Astrocyte (in vitro differentiated cells and primary cell): ENCODE measurements at regions not wholly inside any gene's neighbourhood (a gene's known extent, or its start where the extent isn't known, plus 50 kb on each side); places are given as distances from the start of the nearest gene placed in this dataset.

Source experiments
- DNase-seq: peaks from one replicate; pipeline ENCODE4 v3.0.0-alpha.2; 2010; ENCODE audit warnings: low read depth
- FAIRE-seq: peaks from 2 replicates; lab custom pipeline; 2011; peaks lifted over from hg19 to GRCh38; lab: Jason Lieb, UNC
- H2AFZ ChIP-seq: 2 replicates; pipeline ENCODE4 v1.6.0; 2012; ENCODE audit warnings: low read depth, low read length, inconsistent platforms
- H3K27ac ChIP-seq: 2 replicates; pipeline ENCODE4 v1.5.1; 2011; ENCODE audit warnings: low read depth, low read length, inconsistent platforms
- H3K27me3 ChIP-seq: 2 replicates; pipeline ENCODE4 v1.6.0; 2011; ENCODE audit warnings: low read length, inconsistent platforms; ENCODE audit not compliant: insufficient read depth
- H3K36me3 ChIP-seq: 2 replicates; pipeline ENCODE4 v1.5.1; 2011; ENCODE audit warnings: low read length, inconsistent platforms; ENCODE audit not compliant: insufficient read depth
- H3K4me1 ChIP-seq: 2 replicates; pipeline ENCODE4 v1.5.1; 2011; ENCODE audit warnings: low read length, inconsistent platforms; ENCODE audit not compliant: insufficient read depth
- H3K4me2 ChIP-seq: 2 replicates; pipeline ENCODE4 v1.6.0; 2012; ENCODE audit warnings: low read length, inconsistent platforms
- H3K4me3 ChIP-seq: 2 replicates; pipeline ENCODE4 v1.5.1; 2011; ENCODE audit warnings: low read depth, mild to moderate bottlenecking, low read length, inconsistent platforms; ENCODE audit not compliant: insufficient read depth
- H3K79me2 ChIP-seq: 2 replicates; pipeline ENCODE4 v1.6.0; 2012; ENCODE audit warnings: mild to moderate bottlenecking, low read length, inconsistent platforms; ENCODE audit not compliant: insufficient read depth
- H3K9ac ChIP-seq: 2 replicates; pipeline ENCODE4 v1.6.0; 2012; ENCODE audit warnings: mild to moderate bottlenecking, low read length, inconsistent platforms
- H3K9me3 ChIP-seq: 2 replicates; pipeline ENCODE4 v1.5.1; 2012; ENCODE audit warnings: low read depth, mild to moderate bottlenecking, low read length, inconsistent platforms; ENCODE audit not compliant: insufficient read depth
- H4K20me1 ChIP-seq: 2 replicates; pipeline ENCODE4 v1.6.0; 2012; ENCODE audit warnings: low read length, inconsistent platforms; ENCODE audit not compliant: insufficient read depth
- H3K27ac Mint-ChIP-seq: one replicate; pipeline ENCODE4 v1.8.0; 2021; ENCODE audit warnings: mild to moderate bottlenecking, mixed read lengths; ENCODE audit not compliant: unreplicated experiment
- H3K27me3 Mint-ChIP-seq: one replicate; pipeline ENCODE4 v1.8.0; 2021; ENCODE audit warnings: low read depth, mixed read lengths; ENCODE audit not compliant: unreplicated experiment
- H3K36me3 Mint-ChIP-seq: one replicate; pipeline ENCODE4 v1.8.0; 2021; ENCODE audit warnings: low read depth, mixed read lengths; ENCODE audit not compliant: unreplicated experiment
- H3K4me1 Mint-ChIP-seq: one replicate; pipeline ENCODE4 v1.8.0; 2021; ENCODE audit warnings: low read depth, mixed read lengths; ENCODE audit not compliant: unreplicated experiment
- H3K4me3 Mint-ChIP-seq: one replicate; pipeline ENCODE4 v1.8.0; 2021; ENCODE audit warnings: mild to moderate bottlenecking, moderate library complexity, mixed read lengths; ENCODE audit not compliant: unreplicated experiment
- H3K9me3 Mint-ChIP-seq: one replicate; pipeline ENCODE4 v1.8.0; 2021; ENCODE audit warnings: mild to moderate bottlenecking, mixed read lengths; ENCODE audit not compliant: unreplicated experiment
- EZH2 ChIP-seq: IDR thresholded peaks from 2 replicates; pipeline ENCODE4 v1.6.1; 2012; ENCODE audit warnings: mild to moderate bottlenecking, low read length, inconsistent platforms; ENCODE audit not compliant: insufficient read depth
- TF ChIP-seq, protein P1 (sequence below): IDR thresholded peaks from 2 replicates; pipeline ENCODE4 v1.5.1; 2011; ENCODE audit warnings: low read depth, mild to moderate bottlenecking, inconsistent platforms, low read length, moderate library complexity; ENCODE audit not compliant: insufficient read depth

DNA sequence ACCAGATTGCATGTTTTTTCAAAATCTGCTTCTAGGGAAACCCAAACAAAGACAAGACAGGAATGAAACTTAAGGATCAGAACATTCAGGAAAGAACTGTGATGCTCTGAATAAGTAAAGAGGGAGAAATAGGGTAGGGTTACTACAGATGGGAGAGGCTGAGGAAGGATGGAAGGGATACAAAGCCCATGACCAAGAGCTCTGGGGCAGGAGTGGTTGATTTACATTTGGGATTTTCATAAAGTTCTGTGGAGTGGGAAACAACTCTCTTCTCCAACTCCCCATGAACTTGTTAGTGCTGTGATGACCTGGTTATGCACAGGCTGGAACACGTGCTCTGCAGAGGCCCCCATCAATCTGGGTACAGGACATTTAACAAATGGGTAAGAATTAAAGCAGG lies 216.0 kb upstream of the KLF14 start:
- H3K27me3 ChIP-seq = no peaks in the 10 kb centered on the region
- no peaks in the 10 kb centered on the region for H3K9me3 Mint-ChIP-seq
- H3K79me2 ChIP-seq = peaks cover 98% of the 10 kb centered on the region
- peaks cover 18% of the 10 kb centered on the region for H3K36me3 Mint-ChIP-seq
- no peak for TF ChIP-seq EZH2
- TF ChIP-seq, protein P1, sequence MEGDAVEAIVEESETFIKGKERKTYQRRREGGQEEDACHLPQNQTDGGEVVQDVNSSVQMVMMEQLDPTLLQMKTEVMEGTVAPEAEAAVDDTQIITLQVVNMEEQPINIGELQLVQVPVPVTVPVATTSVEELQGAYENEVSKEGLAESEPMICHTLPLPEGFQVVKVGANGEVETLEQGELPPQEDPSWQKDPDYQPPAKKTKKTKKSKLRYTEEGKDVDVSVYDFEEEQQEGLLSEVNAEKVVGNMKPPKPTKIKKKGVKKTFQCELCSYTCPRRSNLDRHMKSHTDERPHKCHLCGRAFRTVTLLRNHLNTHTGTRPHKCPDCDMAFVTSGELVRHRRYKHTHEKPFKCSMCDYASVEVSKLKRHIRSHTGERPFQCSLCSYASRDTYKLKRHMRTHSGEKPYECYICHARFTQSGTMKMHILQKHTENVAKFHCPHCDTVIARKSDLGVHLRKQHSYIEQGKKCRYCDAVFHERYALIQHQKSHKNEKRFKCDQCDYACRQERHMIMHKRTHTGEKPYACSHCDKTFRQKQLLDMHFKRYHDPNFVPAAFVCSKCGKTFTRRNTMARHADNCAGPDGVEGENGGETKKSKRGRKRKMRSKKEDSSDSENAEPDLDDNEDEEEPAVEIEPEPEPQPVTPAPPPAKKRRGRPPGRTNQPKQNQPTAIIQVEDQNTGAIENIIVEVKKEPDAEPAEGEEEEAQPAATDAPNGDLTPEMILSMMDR = no peak
- H3K27me3 Mint-ChIP-seq = no peaks in the 10 kb centered on the region
- DNase-seq (no peak), FAIRE-seq (no peak)
- H2AFZ ChIP-seq = no peak overlapping the region
- no peaks in the 10 kb centered on the region for H3K4me1 ChIP-seq
- no peaks in the 10 kb centered on the region for H3K9me3 ChIP-seq
- H3K27ac ChIP-seq = no peak overlapping the region
- H3K36me3 ChIP-seq = peaks cover 5% of the 10 kb centered on the region
- H3K4me3 ChIP-seq = no peak overlapping the region
- H3K27ac Mint-ChIP-seq = no peak overlapping the region
- no peak overlapping the region for H3K4me3 Mint-ChIP-seq
- H3K4me1 Mint-ChIP-seq = peaks cover 28% of the 10 kb centered on the region
- no peak overlapping the region for H3K9ac ChIP-seq
- H3K4me2 ChIP-seq = no peak overlapping the region
- H4K20me1 ChIP-seq = peaks cover 40% of the 10 kb centered on the region

DNA sequence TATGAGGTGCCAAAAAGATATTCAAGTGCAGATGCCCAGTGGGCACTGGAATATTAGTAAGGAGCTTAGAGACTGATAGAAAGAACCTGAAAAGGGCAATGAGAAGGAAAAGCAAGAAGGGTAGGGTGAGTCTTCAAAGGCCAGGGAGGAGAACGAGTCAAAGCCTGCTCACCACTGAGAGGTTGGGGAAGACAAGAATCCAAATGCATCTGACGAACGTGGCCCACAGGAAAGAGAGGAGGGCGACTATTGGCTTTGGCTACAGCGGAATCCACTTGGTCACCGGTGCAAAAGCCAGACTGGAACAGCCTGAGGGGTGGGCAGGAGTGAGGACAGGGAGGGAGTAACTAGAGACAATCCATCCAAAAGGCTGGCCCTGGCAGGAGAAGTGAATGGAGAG lies 216.7 kb upstream of the KLF14 start:
- Histone ChIP-seq H3K4me2 (no peak overlapping the region), H3K9me3 (no peaks in the 10 kb centered on the region), H2AFZ (no peak overlapping the region), H3K79me2 (peaks cover 98% of the 10 kb centered on the region), H3K9ac (no peak overlapping the region), H3K4me1 (no peaks in the 10 kb centered on the region), H3K27me3 (no peaks in the 10 kb centered on the region), H3K4me3 (no peak overlapping the region), H3K36me3 (peaks cover 5% of the 10 kb centered on the region), H3K27ac (no peak overlapping the region), H4K20me1 (peaks cover 44% of the 10 kb centered on the region)
- no peak for DNase-seq
- no peak overlapping the region for H3K27ac Mint-ChIP-seq
- H3K4me1 Mint-ChIP-seq = peaks cover 33% of the 10 kb centered on the region
- TF ChIP-seq EZH2 = no peak
- TF ChIP-seq, protein P1 = no peak
- no peak for FAIRE-seq
- H3K9me3 Mint-ChIP-seq = no peaks in the 10 kb centered on the region
- H3K36me3 Mint-ChIP-seq = peaks cover 18% of the 10 kb centered on the region
- no peaks in the 10 kb centered on the region for H3K27me3 Mint-ChIP-seq
- H3K4me3 Mint-ChIP-seq = no peak overlapping the region

DNA sequence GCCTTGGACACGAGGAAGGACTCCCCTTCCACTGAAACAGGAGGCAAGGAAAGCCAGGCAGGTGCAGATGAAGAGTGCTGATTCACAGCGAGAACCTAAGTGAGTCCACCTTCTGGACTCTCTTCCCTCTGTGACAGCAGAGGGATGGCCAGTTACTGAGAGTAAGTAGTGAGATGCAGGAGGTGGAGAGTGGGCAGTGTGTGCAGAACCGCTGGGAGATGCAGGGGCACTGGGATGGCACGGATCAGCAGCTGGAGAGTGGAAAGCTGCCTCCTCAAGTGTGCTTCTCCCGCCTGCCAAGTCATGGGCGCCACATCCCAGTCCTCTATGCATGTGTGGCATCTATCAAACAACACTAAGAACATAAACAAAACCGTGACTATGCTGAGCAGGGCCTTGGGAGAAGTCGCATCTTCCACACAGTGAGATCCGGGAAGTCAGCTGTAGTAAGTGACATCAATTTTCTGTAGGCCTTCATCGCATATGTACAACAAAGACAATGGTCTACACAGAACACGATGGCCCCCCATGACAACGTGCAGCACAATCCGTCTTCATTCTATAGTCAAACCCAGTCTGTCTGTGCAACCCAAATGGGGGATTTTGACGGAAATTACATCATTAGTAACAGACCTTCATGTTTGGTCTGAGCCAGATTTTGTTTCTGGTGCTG lies 217.4 kb upstream of the KLF14 start:
- Mint-ChIP-seq H3K27ac (no peak overlapping the region), H3K36me3 (peaks cover 15% of the 10 kb centered on the region), H3K9me3 (no peaks in the 10 kb centered on the region), H3K4me3 (no peak overlapping the region), H3K27me3 (no peaks in the 10 kb centered on the region), H3K4me1 (peaks cover 36% of the 10 kb centered on the region)
- Histone ChIP-seq H3K36me3 (peaks cover 5% of the 10 kb centered on the region), H3K4me3 (no peak overlapping the region), H3K9me3 (no peaks in the 10 kb centered on the region), H3K27me3 (no peaks in the 10 kb centered on the region), H2AFZ (no peak overlapping the region), H3K27ac (no peak overlapping the region), H4K20me1 (peaks cover 48% of the 10 kb centered on the region), H3K79me2 (peaks cover 98% of the 10 kb centered on the region), H3K4me1 (peaks cover 7% of the 10 kb centered on the region), H3K9ac (peak overlapping the region; percentile 1), H3K4me2 (no peak overlapping the region)
- DNase-seq (no peak), FAIRE-seq (no peak)
- no peak for TF ChIP-seq EZH2
- TF ChIP-seq, protein P1 = no peak
